ENCODE measurements at regions not wholly inside any gene's neighbourhood (a gene's known extent, or its start where the extent isn't known, plus 50 kb on each side); places are given as distances from the start of the nearest gene placed in this dataset.

DNA sequence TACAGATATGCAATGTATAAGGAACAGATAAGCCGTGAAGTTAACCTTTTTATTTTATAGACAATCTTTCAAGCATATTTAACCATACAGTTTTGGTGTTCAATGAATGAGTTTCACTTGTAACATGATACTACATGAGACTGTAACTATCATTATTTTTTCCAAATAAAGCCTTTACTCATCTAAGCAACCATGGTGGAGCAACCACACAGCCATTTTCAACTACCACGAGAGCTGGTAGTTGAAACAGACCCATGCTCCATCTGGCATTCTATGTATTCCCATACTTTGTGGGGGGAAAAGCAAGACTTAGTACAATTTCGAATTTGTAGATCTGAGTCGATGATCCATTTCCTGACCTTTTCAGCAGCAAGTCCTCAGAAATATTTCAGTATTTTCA, 159.3 kb upstream of the RND3 start:
- H3K27ac ChIP-seq = no peak overlapping the region
- in situ Hi-C loops (cut with MboI; ENCODE audit: low pct_unique_long_range_greater_than_20kb in 2 of 9, low sequenced_read_pairs in 9 of 9, unreplicated experiment in 9 of 9) = no loop called here
- H3K4me3 ChIP-seq = no peak overlapping the region
- WGBS, 10 experiments = 65 to 97% (median 92%) methylated on average over 2 to 4 of the region's 4 CpGs
- H3K4me1 ChIP-seq (replicated peaks in 1 of 2) = peaks cover 0 to 22% of the 10 kb centered on the region in 2 donors
- ATAC-seq (replicated peaks in 6 of 8) = no peak

DNA sequence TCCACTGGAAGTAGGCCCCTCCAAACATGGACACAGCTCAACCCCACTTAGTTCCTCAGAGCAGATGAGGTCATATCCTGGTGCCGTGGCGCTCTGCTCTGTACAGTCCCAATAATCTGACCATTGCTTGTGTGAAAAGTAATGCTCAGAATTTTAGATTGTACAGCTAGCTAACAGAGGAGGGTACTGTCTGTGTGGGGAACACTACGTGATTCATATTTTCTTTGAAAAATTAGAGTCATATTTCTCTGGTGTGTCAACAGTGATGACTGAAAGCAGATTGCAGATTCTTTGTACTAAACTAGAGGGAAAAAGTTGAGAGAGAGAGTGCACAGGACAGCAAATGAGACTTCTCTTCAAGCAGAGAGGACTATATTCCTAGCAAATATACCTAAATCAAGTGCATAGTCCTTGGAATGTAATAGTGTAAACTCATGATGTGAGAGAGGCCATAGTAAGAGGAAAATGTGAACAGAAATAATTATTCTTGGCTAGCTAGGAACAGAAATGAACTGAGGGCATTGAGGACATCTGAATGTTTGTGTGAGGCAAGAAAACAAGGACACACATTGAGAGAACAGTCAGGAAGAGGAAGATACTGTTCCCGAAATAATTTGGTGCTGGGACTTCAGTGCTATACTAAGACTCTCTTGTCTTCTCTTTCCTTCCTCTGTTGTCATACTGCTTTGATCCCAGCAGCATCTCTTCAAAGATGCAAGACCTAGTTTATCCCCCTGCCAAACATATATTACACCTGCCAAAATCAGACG, 157.0 kb upstream of the RND3 start:
- Histone ChIP-seq H3K4me1 (replicated peaks in 1 of 2) (peaks cover 0 to 29% of the 10 kb centered on the region in 2 donors), H3K27ac (no peak overlapping the region), H3K4me3 (no peak overlapping the region)
- in situ Hi-C loops (cut with MboI; ENCODE audit: low pct_unique_long_range_greater_than_20kb in 2 of 9, low sequenced_read_pairs in 9 of 9, unreplicated experiment in 9 of 9) = no loop called here
- ATAC-seq (replicated peaks in 6 of 8) = peak in 5 of 8 experiments; percentile 46 to 77 (median 59)
- 0 to 83% (median 46%) methylated on average over 1 to 4 of the region's 5 CpGs; no CpG with 5 or more reads in 1 of the 10 experiments for WGBS, 10 experiments

DNA sequence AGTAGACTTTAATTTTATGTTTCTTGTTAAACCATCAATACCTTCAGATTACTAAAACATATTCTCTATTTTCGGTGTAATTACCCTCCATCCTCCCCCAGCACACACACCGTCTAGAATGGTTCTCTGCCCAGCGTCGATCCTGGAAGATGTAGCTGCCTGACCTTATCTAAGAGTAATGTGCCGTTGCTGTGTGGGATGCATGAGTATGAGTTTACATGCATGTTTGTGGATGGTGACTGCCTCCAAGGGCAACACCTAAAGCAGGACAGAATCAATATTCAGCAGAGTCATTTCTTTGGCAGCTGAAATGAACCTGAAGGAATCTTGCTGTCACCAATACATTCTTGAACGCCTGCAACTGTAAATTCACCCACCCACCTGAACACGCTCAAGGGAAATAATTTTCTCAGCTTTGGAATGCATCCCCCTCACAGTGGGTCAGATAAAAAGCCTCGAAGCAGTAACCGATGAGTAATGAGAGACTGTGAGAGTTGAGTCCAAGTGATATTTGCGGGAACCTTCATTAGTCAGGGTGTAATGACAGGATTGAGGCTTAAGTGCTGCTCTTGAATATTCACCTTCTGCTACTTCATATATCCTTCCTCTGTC, 155.8 kb upstream of the RND3 start:
- WGBS, 10 experiments = 44 to 100% (median 70%) methylated on average over 2 to 9 of the region's 10 CpGs
- peak in 6 of 8 experiments; percentile 48 to 93 (median 84) for ATAC-seq (replicated peaks in 6 of 8)
- Histone ChIP-seq H3K4me3 (no peak overlapping the region), H3K4me1 (replicated peaks in 1 of 2) (peaks cover 0 to 29% of the 10 kb centered on the region in 2 donors), H3K27ac (peak overlapping the region in 1 of 2 donors; percentile 1)
- in situ Hi-C loops (cut with MboI; ENCODE audit: low pct_unique_long_range_greater_than_20kb in 2 of 9, low sequenced_read_pairs in 9 of 9, unreplicated experiment in 9 of 9) = no loop called here

DNA sequence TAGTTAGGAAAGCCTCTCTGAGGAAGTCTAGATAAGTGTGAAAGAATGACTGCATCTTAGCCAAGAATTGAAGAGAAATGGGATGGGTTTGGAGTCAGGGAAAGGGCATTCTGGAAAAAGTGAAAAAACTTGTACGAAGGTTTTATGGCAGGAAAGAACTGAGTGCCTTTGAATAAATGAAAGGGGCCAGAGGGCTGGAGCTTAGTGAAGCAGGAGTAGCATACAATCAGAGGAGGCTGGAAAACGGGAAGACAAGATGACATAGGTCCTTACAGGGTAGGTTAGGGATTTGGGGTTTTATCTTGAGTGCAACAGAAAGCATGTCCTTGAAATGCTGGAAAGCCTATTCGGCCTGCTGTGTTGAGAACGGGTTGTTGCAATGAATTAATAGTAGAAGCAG, 152.6 kb upstream of the RND3 start:
- Histone ChIP-seq H3K4me3 (no peak overlapping the region), H3K27ac (no peak overlapping the region), H3K4me1 (replicated peaks in 1 of 2) (peaks cover 0 to 29% of the 10 kb centered on the region in 2 donors)
- in situ Hi-C loops (cut with MboI; ENCODE audit: low pct_unique_long_range_greater_than_20kb in 2 of 9, low sequenced_read_pairs in 9 of 9, unreplicated experiment in 9 of 9) = no loop called here
- peak in 3 of 8 experiments; percentile 35 to 40 (median 38) for ATAC-seq (replicated peaks in 6 of 8)
- WGBS, 10 experiments = 0 to 74% (median 45%) methylated on average over 1 to 4 of the region's 4 CpGs

DNA sequence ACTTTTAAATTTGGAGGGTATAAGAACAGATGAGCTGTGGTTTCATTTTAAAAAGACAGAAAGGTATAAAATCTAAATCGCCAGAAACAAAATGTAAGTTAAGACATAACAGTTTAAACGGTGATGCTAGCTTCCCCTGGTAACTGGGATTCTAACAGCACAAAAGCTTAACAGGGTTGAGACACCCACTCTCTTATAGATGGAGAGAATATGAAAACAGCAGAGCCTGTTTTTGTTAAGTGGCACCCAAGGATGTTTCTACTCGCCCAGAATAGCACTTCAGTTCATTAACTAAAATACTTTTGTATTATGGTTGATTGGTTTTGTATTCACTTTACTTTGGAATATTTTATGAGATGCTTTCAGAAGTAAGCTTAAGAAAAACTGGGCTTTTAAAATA, 151.9 kb upstream of the RND3 start:
- H3K4me3 ChIP-seq = no peak overlapping the region
- in situ Hi-C loops (cut with MboI; ENCODE audit: low pct_unique_long_range_greater_than_20kb in 2 of 9, low sequenced_read_pairs in 9 of 9, unreplicated experiment in 9 of 9) = no loop called here

DNA sequence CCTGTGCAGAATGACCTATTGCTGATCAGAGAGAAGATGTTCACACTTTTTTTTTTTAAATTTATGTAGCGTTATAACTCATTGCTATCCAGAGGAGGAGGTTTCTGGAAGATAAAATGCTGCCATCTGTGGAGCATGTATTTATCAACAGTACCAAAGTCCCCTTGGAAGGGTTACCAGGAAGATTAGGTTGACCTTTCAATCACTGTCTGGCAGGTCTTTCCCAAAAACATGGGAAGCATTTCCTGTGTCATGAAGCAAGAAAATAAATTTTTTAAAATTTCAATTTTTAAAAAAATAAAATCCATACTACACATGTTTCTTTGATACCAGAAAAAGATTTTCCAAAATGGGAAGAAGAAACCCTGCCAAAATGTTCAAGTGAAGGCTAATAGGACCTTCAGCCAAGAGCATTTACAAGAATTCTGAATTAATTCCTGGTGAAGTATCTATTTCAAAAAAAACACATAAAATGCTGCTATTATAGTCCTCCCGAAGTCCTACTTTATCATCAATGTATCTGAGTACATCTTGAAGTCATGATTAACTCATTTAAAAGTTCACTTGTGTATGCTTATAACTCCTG, 143.9 kb upstream of the RND3 start:
- WGBS, 10 experiments = 14 to 100% (median 67%) methylated on average over 1 to 2 of the region's 2 CpGs; no CpG with 5 or more reads in 1 of the 10 experiments
- no peak for ATAC-seq (replicated peaks in 6 of 8)
- in situ Hi-C loops (cut with MboI; ENCODE audit: low pct_unique_long_range_greater_than_20kb in 2 of 9, low sequenced_read_pairs in 9 of 9, unreplicated experiment in 9 of 9) = no loop called here
- Histone ChIP-seq H3K27ac (no peak overlapping the region), H3K4me1 (replicated peaks in 1 of 2) (peaks cover 6 to 15% of the 10 kb centered on the region in 2 donors), H3K4me3 (no peak overlapping the region)

More for the DNA sequence above, 151.9 kb upstream of the RND3 start:
- H3K27ac ChIP-seq = no peak overlapping the region
- WGBS, 10 experiments = 0 to 67% (median 45%) methylated on average over 1 to 3 of the region's 3 CpGs
- H3K4me1 ChIP-seq (replicated peaks in 1 of 2) = peaks cover 0 to 29% of the 10 kb centered on the region in 2 donors
- ATAC-seq (replicated peaks in 6 of 8) = peak in 1 of 8 experiments; percentile 16

DNA sequence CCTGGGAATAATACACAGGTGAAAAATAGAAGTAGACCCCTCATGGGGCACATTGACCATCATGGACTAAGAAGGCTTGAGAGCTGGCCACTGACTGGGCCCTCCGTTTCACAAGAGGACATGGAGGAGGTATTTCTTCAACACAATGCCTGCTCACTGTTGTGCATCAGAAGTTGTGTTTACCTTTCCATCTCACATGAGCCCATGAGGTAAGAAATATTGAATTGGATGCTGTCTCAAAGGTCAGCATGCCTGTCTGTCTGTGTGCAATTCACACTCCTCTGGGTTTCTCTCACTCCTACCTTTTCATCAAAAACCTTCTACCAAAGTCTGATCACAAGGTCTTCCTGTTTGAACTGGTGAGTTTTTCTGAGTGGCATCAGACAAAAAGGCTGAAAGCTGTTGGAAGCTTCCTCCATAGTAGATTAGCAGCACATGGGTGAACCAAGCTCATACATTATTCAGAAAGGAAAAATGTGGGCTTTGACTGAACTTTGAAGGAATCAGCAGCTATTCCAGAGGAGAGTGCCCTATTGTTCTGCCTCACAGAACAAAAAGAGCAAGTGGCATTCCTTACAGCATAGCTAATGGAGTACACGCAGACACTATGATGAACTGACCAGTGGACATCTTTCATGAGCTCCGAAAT, 143.2 kb upstream of the RND3 start:
- ATAC-seq (replicated peaks in 6 of 8) = peak in 7 of 8 experiments; percentile 29 to 100 (median 99)
- H3K27ac ChIP-seq = peak overlapping the region; percentile 55 to 60
- 0 to 100% (median 27%) methylated on average over 1 to 3 of the region's 3 CpGs; no CpG with 5 or more reads in 2 of the 10 experiments for WGBS, 10 experiments
- H3K4me3 ChIP-seq = no peak overlapping the region
- in situ Hi-C loops (cut with MboI; ENCODE audit: low pct_unique_long_range_greater_than_20kb in 2 of 9, low sequenced_read_pairs in 9 of 9, unreplicated experiment in 9 of 9) = no loop called here
- H3K4me1 ChIP-seq (replicated peaks in 1 of 2) = peaks cover 6 to 15% of the 10 kb centered on the region in 2 donors

DNA sequence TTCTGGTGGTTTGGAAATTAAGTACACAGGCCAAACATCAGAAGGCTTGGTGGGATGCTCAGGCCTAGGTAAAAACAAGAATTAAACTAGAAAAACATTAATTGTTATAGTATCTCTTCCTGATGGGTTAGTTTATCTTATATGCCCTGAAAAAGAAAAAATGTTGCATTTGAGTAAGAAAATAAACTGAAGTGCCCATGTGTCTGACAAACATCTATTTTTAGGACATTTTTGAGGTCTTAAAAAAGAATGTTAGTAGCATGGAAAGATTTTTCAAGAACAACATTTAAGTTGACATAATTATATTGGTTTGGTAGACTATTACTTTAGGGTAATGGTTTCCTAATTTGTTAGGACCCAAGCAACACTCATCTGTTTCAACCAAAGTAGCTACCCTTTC, 140.1 kb upstream of the RND3 start:
- in situ Hi-C loops (cut with MboI; ENCODE audit: low pct_unique_long_range_greater_than_20kb in 2 of 9, low sequenced_read_pairs in 9 of 9, unreplicated experiment in 9 of 9) = no loop called here

DNA sequence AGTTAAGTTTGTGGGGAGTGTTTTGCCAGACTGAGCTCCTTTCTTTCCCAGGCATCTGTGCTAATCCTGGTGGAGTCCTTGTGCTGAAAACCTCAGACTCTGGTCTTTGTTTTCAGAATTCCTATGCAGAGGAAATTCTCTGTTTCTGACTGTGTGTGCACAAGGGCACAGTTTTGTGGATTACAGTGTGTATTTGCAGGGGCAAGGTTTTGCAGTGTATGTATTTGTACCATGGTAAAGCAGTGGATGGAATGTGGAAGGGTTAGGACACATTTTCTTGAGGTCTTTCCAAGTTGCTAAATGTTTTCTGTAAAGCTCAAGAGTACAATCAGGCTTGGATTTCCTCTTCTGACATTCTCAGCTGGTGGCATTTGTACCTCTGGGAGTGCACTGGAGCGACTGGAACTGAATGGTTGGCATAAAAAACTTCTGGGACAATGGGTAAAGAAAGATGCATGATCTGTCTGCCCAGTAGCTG, 139.5 kb upstream of the RND3 start:
- in situ Hi-C loops (cut with MboI; ENCODE audit: low pct_unique_long_range_greater_than_20kb in 2 of 9, low sequenced_read_pairs in 9 of 9, unreplicated experiment in 9 of 9) = no loop called here
- ATAC-seq (replicated peaks in 6 of 8) = peak in 2 of 8 experiments; percentile 14 to 79
- H3K4me1 ChIP-seq (replicated peaks in 1 of 2) = peaks cover 6 to 15% of the 10 kb centered on the region in 2 donors
- 67 to 100% (median 100%) methylated on average over 1 of the region's 1 CpG; no CpG with 5 or more reads in 5 of the 10 experiments for WGBS, 10 experiments
- H3K4me3 ChIP-seq = no peak overlapping the region
- H3K27ac ChIP-seq = no peak overlapping the region

More for the DNA sequence above, 140.1 kb upstream of the RND3 start:
- Histone ChIP-seq H3K4me1 (replicated peaks in 1 of 2) (peaks cover 6 to 15% of the 10 kb centered on the region in 2 donors), H3K27ac (no peak overlapping the region), H3K4me3 (no peak overlapping the region)
- ATAC-seq (replicated peaks in 6 of 8) = no peak

DNA sequence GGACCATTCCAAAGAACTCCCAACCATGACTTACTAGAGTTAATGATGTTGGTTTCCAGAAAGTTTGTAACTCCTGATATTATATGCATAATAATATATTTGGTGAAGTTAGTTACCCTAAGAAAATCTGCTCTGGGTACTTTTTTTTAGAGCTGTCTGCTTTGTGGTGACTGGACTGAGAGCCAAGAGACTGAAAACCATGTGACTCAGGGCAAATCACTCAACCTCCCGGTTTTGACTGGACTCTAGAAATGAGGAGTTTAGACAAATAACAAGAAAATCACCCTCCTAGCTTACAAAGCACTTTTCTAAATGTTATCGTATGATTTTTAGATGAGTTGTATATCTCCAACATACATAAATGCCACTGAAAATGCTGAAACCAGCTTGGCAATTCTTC, 138.3 kb upstream of the RND3 start:
- 76 to 100% (median 83%) methylated on average over 1 to 2 of the region's 2 CpGs; no CpG with 5 or more reads in 4 of the 10 experiments for WGBS, 10 experiments

DNA sequence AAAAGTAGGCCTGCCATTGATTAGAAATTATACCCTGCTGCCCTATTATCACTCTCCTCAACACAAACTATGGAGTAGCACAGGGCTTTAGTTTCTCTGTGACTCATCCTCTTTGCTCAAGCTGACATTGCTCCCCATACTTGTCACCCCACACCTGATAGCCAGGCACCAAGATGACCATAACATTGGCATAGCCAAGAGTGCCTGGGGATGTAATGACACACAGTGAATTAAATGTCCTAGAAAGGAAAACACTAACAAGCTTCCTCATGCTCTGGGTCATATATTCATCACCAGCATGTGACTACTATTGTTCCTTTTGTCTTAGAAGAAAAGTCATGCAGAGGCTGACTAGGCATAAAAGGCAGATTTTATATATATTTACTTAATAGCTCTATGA, 137.8 kb upstream of the RND3 start:
- peaks cover under 1% of the 10 kb centered on the region in 2 donors for H3K4me1 ChIP-seq (replicated peaks in 1 of 2)
- H3K27ac ChIP-seq = no peak overlapping the region
- ATAC-seq (replicated peaks in 6 of 8) = no peak
- in situ Hi-C loops (cut with MboI; ENCODE audit: low pct_unique_long_range_greater_than_20kb in 2 of 9, low sequenced_read_pairs in 9 of 9, unreplicated experiment in 9 of 9) = no loop called here
- no peak overlapping the region for H3K4me3 ChIP-seq

More for the DNA sequence above, 138.3 kb upstream of the RND3 start:
- no peak for ATAC-seq (replicated peaks in 6 of 8)
- Histone ChIP-seq H3K4me3 (no peak overlapping the region), H3K4me1 (replicated peaks in 1 of 2) (peaks cover 5% of the 10 kb centered on the region in 2 donors), H3K27ac (no peak overlapping the region)
- in situ Hi-C loops (cut with MboI; ENCODE audit: low pct_unique_long_range_greater_than_20kb in 2 of 9, low sequenced_read_pairs in 9 of 9, unreplicated experiment in 9 of 9) = no loop called here

DNA sequence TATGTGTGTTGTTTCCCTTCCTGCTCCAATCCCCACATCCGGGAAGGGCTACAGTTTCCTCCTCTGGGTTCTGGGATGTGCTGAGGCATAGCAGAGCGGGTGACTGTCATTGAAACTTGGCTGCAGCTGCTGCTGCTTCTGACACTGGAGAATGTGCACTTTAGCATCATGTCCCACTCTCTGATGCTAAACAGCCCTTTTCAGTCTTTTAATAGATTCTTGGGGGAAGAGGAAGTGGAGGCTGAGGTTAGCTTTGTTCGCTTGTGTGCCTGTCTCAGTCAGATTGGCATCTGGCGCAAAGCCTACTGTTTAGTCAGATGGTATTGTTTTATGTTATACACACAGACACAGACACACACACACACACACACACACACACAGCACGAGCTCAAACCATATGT, 136.5 kb upstream of the RND3 start:
- no peak overlapping the region for H3K4me3 ChIP-seq
- WGBS, 10 experiments = 43 to 85% (median 72%) methylated on average over 1 to 5 of the region's 5 CpGs; no CpG with 5 or more reads in 4 of the 10 experiments
- ATAC-seq (replicated peaks in 6 of 8) = peak in 3 of 8 experiments; percentile 19 to 45 (median 42)
- in situ Hi-C loops (cut with MboI; ENCODE audit: low pct_unique_long_range_greater_than_20kb in 2 of 9, low sequenced_read_pairs in 9 of 9, unreplicated experiment in 9 of 9) = loop anchor here in 2 of 9 experiments (25.0 kb wide), 3 partner anchors 137 to 1037 kb away; partner anchors contain the start of genes MMADHC (in 1 of the 2) and RND3 (in 1 of the 2)
- no peaks in the 10 kb centered on the region for H3K4me1 ChIP-seq (replicated peaks in 1 of 2)
- H3K27ac ChIP-seq = no peak overlapping the region

Data from motor neuron (in vitro differentiated cells).